ENCODE measurements at regions not wholly inside any gene's neighbourhood (a gene's known extent, or its start where the extent isn't known, plus 50 kb on each side); places are given as distances from the start of the nearest gene placed in this dataset.
"Not testable (repeated sequence)": the region's sequence is repeated elsewhere in the genome, so short reads cannot be mapped to it uniquely, and the experiment has no call there.

DNA sequence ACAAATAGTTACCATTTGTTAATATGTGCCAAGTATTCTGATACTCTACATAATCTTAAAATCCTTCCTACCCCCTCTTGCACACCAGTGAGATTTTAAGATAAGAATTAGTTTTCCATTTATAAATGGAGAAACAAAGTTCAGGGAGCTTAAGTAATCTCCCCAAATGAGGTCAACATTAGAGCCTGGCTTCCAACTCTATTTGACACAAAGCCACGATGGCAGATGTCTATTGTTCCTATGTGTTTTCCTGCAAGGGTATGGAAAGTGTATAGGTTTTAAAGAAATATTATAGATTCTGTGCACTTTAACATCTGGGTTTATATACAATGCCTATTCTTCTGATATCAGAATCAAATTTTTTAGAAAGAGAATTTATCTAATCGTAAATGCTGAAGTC, 143.9 kb upstream of the SEMA3C start:
- Histone ChIP-seq H3K27ac (no peak overlapping the region), H3K4me1 (ENCODE audit: control insufficient read depth in 1 of 2, insufficient read depth in 1 of 2, low read depth in 1 of 2, low read length in 1 of 2) (no peaks in the 10 kb centered on the region), H3K36me3 (no peaks in the 10 kb centered on the region), H3K27me3 (no peaks in the 10 kb centered on the region), H3K4me3 (ENCODE audit: low read depth in 1 of 2, low read length in 1 of 2) (no peak overlapping the region), H3K9me3 (no peaks in the 10 kb centered on the region)
- TF ChIP-seq, protein P1, sequence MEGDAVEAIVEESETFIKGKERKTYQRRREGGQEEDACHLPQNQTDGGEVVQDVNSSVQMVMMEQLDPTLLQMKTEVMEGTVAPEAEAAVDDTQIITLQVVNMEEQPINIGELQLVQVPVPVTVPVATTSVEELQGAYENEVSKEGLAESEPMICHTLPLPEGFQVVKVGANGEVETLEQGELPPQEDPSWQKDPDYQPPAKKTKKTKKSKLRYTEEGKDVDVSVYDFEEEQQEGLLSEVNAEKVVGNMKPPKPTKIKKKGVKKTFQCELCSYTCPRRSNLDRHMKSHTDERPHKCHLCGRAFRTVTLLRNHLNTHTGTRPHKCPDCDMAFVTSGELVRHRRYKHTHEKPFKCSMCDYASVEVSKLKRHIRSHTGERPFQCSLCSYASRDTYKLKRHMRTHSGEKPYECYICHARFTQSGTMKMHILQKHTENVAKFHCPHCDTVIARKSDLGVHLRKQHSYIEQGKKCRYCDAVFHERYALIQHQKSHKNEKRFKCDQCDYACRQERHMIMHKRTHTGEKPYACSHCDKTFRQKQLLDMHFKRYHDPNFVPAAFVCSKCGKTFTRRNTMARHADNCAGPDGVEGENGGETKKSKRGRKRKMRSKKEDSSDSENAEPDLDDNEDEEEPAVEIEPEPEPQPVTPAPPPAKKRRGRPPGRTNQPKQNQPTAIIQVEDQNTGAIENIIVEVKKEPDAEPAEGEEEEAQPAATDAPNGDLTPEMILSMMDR (IDR thresholded peaks at IDR 0.05): no peak

DNA sequence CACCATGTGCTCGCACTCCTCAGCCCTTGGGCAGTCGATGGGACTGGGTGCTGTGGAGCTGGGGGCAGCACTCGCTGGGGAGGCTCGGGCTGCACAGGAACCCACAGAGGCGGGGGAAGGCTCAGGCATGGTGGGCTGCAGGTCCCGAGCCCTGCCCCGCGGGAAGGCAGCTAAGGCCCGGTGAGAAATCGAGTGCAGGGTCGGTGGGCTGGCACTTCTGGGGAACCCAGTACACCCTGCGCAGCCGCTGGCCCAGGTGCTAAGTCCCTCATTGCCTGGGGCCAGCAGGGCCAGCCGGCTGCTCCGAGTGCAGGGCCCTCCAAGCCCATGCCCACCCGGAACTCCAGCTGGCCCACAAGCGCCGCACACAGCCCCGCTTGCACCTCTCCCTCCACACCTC, 138.6 kb upstream of the SEMA3C start:
- not testable (repeated sequence) for H3K4me1 ChIP-seq (ENCODE audit: control insufficient read depth in 1 of 2, insufficient read depth in 1 of 2, low read depth in 1 of 2, low read length in 1 of 2); H3K9me3 ChIP-seq; H3K27ac ChIP-seq; H3K4me3 ChIP-seq (ENCODE audit: low read depth in 1 of 2, low read length in 1 of 2); H3K36me3 ChIP-seq; H3K27me3 ChIP-seq

DNA sequence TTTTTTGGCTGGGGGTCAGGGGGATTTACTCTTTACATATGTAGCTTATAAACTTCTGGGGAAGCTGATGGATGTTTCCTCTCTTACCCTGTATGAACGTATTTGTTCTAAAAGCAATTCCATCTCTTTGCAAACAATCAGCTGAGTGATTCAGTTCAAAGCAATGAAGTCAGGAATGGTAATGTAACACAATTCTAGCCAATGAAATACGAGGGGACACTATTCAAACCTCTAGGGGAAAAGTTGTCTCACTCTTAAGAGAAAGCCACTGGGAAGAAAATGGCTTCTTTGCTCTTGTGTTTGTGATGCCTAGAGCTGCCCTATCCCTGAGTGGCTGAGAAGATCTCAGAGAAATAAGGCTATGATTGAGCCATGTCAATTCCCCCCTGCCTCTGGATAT, 134.8 kb upstream of the SEMA3C start:
- no peaks in the 10 kb centered on the region for H3K27me3 ChIP-seq
- no peaks in the 10 kb centered on the region for H3K9me3 ChIP-seq
- H3K36me3 ChIP-seq: no peaks in the 10 kb centered on the region
- H3K4me3 ChIP-seq (ENCODE audit: low read depth in 1 of 2, low read length in 1 of 2): no peak overlapping the region
- TF ChIP-seq, protein P1 (IDR thresholded peaks at IDR 0.05): no peak
- no peak overlapping the region for H3K27ac ChIP-seq
- H3K4me1 ChIP-seq (ENCODE audit: control insufficient read depth in 1 of 2, insufficient read depth in 1 of 2, low read depth in 1 of 2, low read length in 1 of 2): no peaks in the 10 kb centered on the region

DNA sequence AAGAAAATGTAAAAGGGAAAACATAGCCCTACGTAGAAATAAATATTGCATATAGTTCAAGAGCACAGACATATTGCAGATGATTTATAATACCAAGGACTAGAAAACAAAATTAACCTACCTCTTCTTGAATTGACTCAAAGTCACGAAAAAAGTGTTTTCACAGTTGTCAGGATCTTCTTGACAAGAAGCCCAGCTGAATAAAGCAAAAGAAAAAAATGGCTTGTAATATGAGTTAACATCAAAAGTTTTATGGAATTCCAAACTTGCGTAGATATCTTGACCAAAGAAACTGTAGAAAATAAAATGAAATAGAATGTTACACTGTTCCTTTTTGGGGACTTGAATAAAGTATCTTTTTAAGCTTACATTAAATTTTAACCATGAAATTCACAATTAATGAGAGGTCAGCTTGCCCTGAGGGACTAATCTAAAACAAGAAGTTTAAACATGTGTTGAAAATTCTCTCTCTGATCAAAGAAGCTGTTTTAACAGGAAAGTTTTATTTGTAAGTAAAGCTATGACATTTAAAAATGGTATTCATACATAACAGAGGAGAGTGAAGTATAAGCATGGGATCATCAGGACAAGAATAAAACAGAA, 133.1 kb upstream of the SEMA3C start:
- Histone ChIP-seq H3K4me1 (ENCODE audit: control insufficient read depth in 1 of 2, insufficient read depth in 1 of 2, low read depth in 1 of 2, low read length in 1 of 2) (no peaks in the 10 kb centered on the region), H3K27me3 (no peaks in the 10 kb centered on the region), H3K4me3 (ENCODE audit: low read depth in 1 of 2, low read length in 1 of 2) (no peak overlapping the region), H3K9me3 (no peaks in the 10 kb centered on the region), H3K36me3 (no peaks in the 10 kb centered on the region), H3K27ac (no peak overlapping the region)
- TF ChIP-seq, protein P1 (IDR thresholded peaks at IDR 0.05): no peak

DNA sequence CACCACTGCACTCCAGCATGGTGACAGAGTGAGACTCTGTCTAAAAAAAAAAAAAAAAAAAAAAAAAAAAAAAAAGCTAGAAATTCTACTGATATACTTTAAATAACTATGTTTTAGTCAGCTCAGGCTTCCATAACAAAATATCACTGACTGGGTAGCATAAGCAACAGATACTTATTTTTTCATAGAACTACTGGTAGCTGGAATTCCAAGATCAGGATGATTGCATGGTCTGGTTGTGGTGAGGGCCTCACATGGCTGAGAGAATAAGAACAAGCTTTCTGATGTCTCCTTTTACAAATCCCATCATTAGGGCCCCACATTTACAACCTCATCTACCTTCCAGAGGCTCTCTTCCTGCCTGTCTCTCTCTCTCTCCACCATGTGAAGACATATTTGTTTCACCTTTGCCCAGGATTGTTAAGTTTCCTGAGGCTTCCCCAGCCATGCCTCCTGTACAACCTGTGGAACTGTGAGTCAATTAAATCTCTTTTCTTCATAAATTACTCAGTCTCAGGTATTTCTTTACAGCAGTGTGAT, 126.7 kb upstream of the SEMA3C start:
- TF ChIP-seq, protein P1 (IDR thresholded peaks at IDR 0.05): no peak

DNA sequence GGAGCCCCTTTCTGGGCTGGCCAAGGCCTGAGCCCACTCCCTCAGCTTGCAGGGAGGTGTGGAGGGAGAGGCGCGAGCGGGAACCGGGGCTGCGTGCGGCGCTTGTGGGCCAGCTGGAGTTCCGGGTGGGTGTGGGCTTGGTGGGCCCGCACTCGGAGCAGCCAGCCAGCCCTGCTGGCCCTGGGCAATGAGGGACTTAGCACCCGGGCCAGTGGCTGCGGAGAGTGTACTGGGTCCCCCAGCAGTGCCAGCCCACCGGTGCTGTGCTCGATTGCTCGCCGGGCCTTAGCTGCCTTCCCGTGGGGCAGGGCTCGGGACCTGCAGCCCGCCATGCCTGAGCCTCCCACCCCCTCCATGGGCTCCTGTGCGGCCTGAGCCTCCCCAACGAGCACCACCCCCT, 123.8 kb upstream of the SEMA3C start:
- H3K27ac ChIP-seq; H3K4me1 ChIP-seq (ENCODE audit: control insufficient read depth in 1 of 2, insufficient read depth in 1 of 2, low read depth in 1 of 2, low read length in 1 of 2); H3K9me3 ChIP-seq; H3K4me3 ChIP-seq (ENCODE audit: low read depth in 1 of 2, low read length in 1 of 2); H3K27me3 ChIP-seq; H3K36me3 ChIP-seq: not testable (repeated sequence)

More for the DNA sequence above, 126.7 kb upstream of the SEMA3C start:
- no peaks in the 10 kb centered on the region for H3K36me3 ChIP-seq
- H3K4me1 ChIP-seq (ENCODE audit: control insufficient read depth in 1 of 2, insufficient read depth in 1 of 2, low read depth in 1 of 2, low read length in 1 of 2): no peaks in the 10 kb centered on the region
- no peak overlapping the region for H3K27ac ChIP-seq
- H3K27me3 ChIP-seq: no peaks in the 10 kb centered on the region
- no peaks in the 10 kb centered on the region for H3K9me3 ChIP-seq
- no peak overlapping the region for H3K4me3 ChIP-seq (ENCODE audit: low read depth in 1 of 2, low read length in 1 of 2)

All from neutrophil (primary cell).